ENCODE measurements at regions not wholly inside any gene's neighbourhood (a gene's known extent, or its start where the extent isn't known, plus 50 kb on each side); places are given as distances from the start of the nearest gene placed in this dataset.
"Not testable (repeated sequence)": the region's sequence is repeated elsewhere in the genome, so short reads cannot be mapped to it uniquely, and the experiment has no call there.

DNA sequence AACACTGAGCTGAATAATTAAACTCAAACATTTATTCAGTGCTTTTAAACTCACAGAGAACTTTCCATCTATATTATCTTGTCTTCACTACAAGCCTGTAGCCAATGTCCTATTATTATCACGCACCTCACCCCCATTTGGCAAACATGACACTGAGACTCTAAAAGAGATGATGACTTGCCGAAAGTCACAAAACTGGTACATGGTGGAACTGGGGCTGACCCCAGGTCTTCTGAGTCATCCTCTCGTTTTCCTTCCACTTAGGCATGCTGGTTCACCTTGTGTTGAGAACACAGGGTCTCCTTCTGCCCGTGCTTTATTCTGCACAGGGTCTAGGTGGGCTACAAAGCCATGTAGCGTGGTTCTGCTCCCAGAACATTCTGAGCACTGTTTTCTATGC, 230.0 kb upstream of the MGAT5 start:
- DNase-seq (ENCODE audit: extremely low read depth, low read depth), result no peak
- TF ChIP-seq, protein P1, sequence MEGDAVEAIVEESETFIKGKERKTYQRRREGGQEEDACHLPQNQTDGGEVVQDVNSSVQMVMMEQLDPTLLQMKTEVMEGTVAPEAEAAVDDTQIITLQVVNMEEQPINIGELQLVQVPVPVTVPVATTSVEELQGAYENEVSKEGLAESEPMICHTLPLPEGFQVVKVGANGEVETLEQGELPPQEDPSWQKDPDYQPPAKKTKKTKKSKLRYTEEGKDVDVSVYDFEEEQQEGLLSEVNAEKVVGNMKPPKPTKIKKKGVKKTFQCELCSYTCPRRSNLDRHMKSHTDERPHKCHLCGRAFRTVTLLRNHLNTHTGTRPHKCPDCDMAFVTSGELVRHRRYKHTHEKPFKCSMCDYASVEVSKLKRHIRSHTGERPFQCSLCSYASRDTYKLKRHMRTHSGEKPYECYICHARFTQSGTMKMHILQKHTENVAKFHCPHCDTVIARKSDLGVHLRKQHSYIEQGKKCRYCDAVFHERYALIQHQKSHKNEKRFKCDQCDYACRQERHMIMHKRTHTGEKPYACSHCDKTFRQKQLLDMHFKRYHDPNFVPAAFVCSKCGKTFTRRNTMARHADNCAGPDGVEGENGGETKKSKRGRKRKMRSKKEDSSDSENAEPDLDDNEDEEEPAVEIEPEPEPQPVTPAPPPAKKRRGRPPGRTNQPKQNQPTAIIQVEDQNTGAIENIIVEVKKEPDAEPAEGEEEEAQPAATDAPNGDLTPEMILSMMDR (IDR thresholded peaks at IDR 0.05; ENCODE audit: low read depth, low read length), result no peak

DNA sequence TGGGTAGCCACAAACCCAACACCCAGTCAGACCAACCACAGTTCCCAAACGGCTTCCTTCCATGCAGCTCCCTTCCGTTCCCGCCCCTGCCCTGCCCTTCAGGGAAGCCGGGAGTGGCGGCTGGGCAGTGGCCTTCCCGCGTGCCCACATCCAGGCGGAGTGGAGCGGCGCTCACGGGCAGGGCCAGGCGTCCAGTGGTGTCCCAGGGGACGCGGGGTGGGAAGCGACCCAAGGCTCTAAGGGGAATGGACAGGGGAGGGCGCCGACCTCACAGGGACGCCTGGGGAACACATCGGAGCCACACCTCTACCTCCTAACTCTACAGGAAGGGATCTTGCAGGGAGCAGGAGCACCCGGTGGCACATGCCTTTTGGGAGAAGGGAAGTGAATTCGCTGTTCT, 225.9 kb upstream of the MGAT5 start:
- TF ChIP-seq, protein P1 (IDR thresholded peaks at IDR 0.05; ENCODE audit: low read depth, low read length), result no peak
- no peak for DNase-seq (ENCODE audit: extremely low read depth, low read depth)

DNA sequence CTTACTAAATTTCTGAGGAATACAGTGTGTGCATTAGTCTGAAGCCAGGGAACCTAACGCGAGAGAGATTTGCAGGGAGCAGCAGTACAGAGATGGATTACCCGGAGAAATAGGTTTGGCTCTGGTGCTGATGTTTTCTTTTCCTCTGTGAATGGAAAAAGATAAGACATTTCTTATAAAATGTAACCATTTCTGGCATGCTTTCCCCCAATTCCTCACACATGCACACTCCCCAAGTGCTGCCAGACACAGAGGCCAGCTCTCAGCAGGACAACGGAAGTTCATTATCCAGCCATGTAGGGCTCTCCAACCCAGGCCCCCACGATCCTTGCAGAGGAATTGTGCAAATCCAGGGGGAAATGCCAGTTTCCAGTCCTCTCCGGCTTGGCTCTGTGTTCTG, 224.5 kb upstream of the MGAT5 start:
- no peak for DNase-seq (ENCODE audit: extremely low read depth, low read depth)

DNA sequence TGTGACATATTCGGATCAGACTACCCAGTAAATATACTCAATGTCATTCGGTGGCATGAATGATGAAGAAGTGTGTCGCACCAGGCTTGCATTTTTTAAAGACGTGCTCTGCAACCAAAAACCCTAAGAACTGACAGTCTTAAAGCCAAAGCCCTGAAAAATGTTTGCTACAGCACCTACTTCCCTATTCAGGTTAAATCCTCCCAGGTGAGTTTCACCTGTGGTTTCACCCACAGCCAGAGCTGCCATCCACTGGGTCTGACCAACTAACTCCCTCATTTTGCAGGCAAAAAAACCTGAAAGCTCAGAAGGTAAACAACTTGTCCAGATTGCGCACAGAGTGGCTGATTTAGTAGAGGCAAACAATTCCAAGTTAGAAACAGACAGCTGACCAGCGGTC, 222.3 kb upstream of the MGAT5 start:
- TF ChIP-seq, protein P1 (IDR thresholded peaks at IDR 0.05; ENCODE audit: low read depth, low read length), result no peak
- no peak for DNase-seq (ENCODE audit: extremely low read depth, low read depth)

More for the DNA sequence above, 224.5 kb upstream of the MGAT5 start:
- TF ChIP-seq, protein P1 (IDR thresholded peaks at IDR 0.05; ENCODE audit: low read depth, low read length), result no peak

DNA sequence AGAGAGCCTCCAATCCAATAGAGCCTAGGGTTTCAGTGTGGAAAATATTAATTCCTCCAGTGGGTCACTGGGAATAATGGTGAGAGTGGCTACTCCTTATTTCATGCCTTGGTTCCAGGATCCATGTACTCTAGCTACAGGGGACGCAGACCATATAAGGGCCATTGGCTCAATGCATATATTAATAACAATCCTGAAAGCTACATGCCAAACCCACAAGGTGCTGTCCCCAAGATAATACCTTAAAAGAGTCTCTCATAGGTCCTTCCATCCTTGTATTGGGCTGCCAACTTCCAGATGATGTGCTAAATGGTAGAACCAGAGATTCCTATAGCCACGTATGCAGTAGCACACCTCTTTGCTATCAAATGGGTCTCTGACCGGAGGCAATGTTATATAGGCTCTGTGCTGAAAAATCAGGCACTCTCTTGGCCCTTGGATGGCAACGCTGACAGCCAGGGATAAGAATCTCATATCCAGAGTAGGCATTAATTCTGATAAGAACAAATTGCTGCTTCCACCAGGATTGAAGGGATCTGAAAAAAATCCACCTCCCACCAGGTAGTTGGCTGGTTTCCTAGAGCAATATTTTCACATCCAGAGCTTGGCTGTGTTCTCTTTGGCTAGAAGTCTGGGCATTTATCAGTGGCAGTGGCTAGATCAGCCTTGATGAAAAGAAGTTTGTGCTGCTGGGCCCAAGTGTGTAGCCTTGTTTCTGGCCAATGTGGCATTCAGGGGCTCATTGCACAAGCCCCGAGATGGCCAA, 218.1 kb upstream of the MGAT5 start:
- TF ChIP-seq, protein P1 (IDR thresholded peaks at IDR 0.05; ENCODE audit: low read depth, low read length), result no peak
- no peak for DNase-seq (ENCODE audit: extremely low read depth, low read depth)

DNA sequence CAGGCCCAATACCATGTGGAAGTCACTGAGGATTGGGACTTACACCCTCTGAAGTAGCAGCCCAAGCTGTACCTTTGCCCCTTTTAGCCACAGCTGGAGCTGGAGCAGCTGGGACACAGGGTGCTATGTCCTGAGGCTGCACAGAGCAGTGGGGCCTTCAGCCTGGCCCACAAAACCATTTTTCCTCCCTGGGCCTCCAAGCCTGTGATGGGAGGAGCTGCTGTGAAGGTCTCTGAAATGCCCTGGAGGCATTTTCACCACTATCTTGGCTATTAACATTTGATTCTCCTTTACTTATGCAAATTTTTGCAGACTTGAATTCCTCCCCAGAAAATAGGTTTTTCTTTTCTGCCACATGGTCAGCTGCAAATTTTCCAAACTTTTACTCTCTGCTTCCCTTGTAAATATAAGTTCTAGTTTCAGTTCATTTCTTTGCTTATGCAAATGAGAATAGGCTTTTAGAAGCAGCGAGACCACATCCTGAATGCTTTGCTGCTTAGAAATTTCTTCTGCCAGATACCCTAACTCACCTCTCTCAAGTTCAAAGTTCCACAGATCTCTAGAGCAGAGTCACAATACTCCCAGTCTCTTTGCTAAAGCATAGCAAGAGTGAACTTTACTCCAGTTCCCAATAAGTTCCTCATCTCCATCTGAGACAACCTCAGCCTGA, 213.8 kb upstream of the MGAT5 start:
- TF ChIP-seq, protein P1 (IDR thresholded peaks at IDR 0.05; ENCODE audit: low read depth, low read length), result no peak
- no peak for DNase-seq (ENCODE audit: extremely low read depth, low read depth)

DNA sequence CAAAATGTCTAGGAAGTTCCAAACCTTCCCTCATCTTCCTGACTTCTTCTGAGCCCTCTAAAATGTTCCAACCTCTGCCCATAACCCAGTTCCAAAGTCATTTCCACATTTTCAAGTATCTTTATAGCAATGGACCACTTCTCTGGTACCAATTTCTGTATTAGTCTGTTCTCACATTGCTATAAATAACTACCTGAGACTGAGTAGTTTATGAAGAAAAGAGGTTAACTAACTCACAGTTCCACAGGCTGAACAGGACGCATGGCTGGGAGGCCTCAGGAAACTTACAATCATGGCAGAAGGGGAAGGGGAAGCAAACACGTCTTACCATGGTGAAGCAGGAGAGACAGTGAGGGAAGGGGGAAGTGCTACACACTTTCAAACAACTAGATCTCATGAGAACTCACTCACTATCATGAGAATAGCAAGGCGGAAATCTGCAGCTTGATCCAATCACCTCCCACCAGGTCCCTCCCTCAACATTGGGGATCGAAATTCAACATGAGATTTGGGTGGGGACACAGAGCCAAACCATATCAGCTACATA, 213.2 kb upstream of the MGAT5 start:
- DNase-seq (ENCODE audit: extremely low read depth, low read depth), result not testable (repeated sequence)
